Type B pancreatic cell (in vitro differentiated cells): ENCODE measurements at regions not wholly inside any gene's neighbourhood (a gene's known extent, or its start where the extent isn't known, plus 50 kb on each side); places are given as distances from the start of the nearest gene placed in this dataset.

ENCODE experiments used
- DNase-seq: peaks from one replicate; pipeline ENCODE4 v3.0.0; 2021; ENCODE audit warnings: mixed read lengths; ENCODE audit not compliant: unreplicated experiment; ENCODE audit errors: extremely low spot score
- H3K27ac Mint-ChIP-seq: 2 replicates; pipeline ENCODE4 v1.8.0; 2021; ENCODE audit warnings: mild to moderate bottlenecking, mixed read lengths
- H3K27me3 Mint-ChIP-seq: 2 replicates; pipeline ENCODE4 v1.8.0; 2021; ENCODE audit warnings: mixed read lengths
- H3K36me3 Mint-ChIP-seq: 2 replicates; pipeline ENCODE4 v1.8.0; 2021; ENCODE audit warnings: mixed read lengths
- H3K4me1 Mint-ChIP-seq: one replicate; pipeline ENCODE4 v1.8.0; 2021; ENCODE audit warnings: mixed read lengths; ENCODE audit not compliant: unreplicated experiment
- H3K4me3 Mint-ChIP-seq: 2 replicates; pipeline ENCODE4 v1.8.0; 2021; ENCODE audit warnings: mild to moderate bottlenecking, mixed read lengths
- H3K9me3 Mint-ChIP-seq: 2 replicates; pipeline ENCODE4 v1.8.0; 2021; ENCODE audit warnings: mixed read lengths
- CTCF ChIP-seq: fragments of 200-600 bp; sonication (generic); conservative IDR thresholded peaks from 2 replicates; pipeline ENCODE4 v1.5.0; 2021; ENCODE audit warnings: antibody characterized with exemption, mild to moderate bottlenecking

- Mint-ChIP-seq H3K27ac (no peak overlapping the region), H3K36me3 (no peaks in the 10 kb centered on the region), H3K9me3 (no peaks in the 10 kb centered on the region), H3K4me1 (peaks cover 6% of the 10 kb centered on the region), H3K4me3 (no peak overlapping the region), H3K27me3 (peaks cover 63% of the 10 kb centered on the region)
- TF ChIP-seq CTCF, result no peak
- DNase-seq, result no peak
Observed at GRCh38 chr16:86313631-86314030, 196.7 kb upstream of the FOXF1 start.

GRCh38 chr16:86314402-86315025 is 195.8 kb upstream of the FOXF1 start:
- Mint-ChIP-seq H3K4me3 (no peak overlapping the region), H3K4me1 (peaks cover 6% of the 10 kb centered on the region), H3K9me3 (no peaks in the 10 kb centered on the region), H3K27me3 (peaks cover 65% of the 10 kb centered on the region), H3K36me3 (no peaks in the 10 kb centered on the region), H3K27ac (no peak overlapping the region)
- no peak for DNase-seq
- no peak for TF ChIP-seq CTCF

GRCh38 chr16:86316967-86317812 is 193.1 kb upstream of the FOXF1 start:
- H3K4me3 Mint-ChIP-seq, result no peak overlapping the region
- peaks cover 63% of the 10 kb centered on the region for H3K27me3 Mint-ChIP-seq
- H3K27ac Mint-ChIP-seq, result no peak overlapping the region
- DNase-seq, result no peak
- no peak for TF ChIP-seq CTCF
- no peaks in the 10 kb centered on the region for H3K36me3 Mint-ChIP-seq
- no peaks in the 10 kb centered on the region for H3K9me3 Mint-ChIP-seq
- H3K4me1 Mint-ChIP-seq, result peaks cover 10% of the 10 kb centered on the region

GRCh38 chr16:86317813-86318650 is 192.3 kb upstream of the FOXF1 start:
- DNase-seq, result no peak
- H3K27me3 Mint-ChIP-seq, result peaks cover 65% of the 10 kb centered on the region
- no peaks in the 10 kb centered on the region for H3K9me3 Mint-ChIP-seq
- H3K27ac Mint-ChIP-seq, result no peak overlapping the region
- H3K4me1 Mint-ChIP-seq, result peaks cover 14% of the 10 kb centered on the region
- no peak overlapping the region for H3K4me3 Mint-ChIP-seq
- H3K36me3 Mint-ChIP-seq, result no peaks in the 10 kb centered on the region
- TF ChIP-seq CTCF, result no peak

GRCh38 chr16:86319585-86320236 is 190.6 kb upstream of the FOXF1 start:
- no peak overlapping the region for H3K4me3 Mint-ChIP-seq
- H3K9me3 Mint-ChIP-seq, result no peaks in the 10 kb centered on the region
- H3K4me1 Mint-ChIP-seq, result peaks cover 8% of the 10 kb centered on the region
- no peaks in the 10 kb centered on the region for H3K36me3 Mint-ChIP-seq
- DNase-seq, result no peak
- TF ChIP-seq CTCF, result no peak
- H3K27me3 Mint-ChIP-seq, result peaks cover 64% of the 10 kb centered on the region
- no peak overlapping the region for H3K27ac Mint-ChIP-seq
